Jurkat, Clone E6-1 (cell line): ENCODE measurements at regions not wholly inside any gene's neighbourhood (a gene's known extent, or its start where the extent isn't known, plus 50 kb on each side); places are given as distances from the start of the nearest gene placed in this dataset.
A peak's percentile ranks its signal among the peaks of the same experiment; 100 is the strongest.
"Not testable (repeated sequence)": the region's sequence is repeated elsewhere in the genome, so short reads cannot be mapped to it uniquely, and the experiment has no call there.

ENCODE experiments used
- DNase-seq: peaks from one replicate; pipeline ENCODE4 v3.0.0-alpha.2; 2011; ENCODE audit warnings: low read depth, low spot score
- H3K4me3 ChIP-seq: 2 replicates; pipeline ENCODE4 v1.5.1; 2011; ENCODE audit warnings: mild to moderate bottlenecking, low read length, control low read depth, moderate library complexity

DNA sequence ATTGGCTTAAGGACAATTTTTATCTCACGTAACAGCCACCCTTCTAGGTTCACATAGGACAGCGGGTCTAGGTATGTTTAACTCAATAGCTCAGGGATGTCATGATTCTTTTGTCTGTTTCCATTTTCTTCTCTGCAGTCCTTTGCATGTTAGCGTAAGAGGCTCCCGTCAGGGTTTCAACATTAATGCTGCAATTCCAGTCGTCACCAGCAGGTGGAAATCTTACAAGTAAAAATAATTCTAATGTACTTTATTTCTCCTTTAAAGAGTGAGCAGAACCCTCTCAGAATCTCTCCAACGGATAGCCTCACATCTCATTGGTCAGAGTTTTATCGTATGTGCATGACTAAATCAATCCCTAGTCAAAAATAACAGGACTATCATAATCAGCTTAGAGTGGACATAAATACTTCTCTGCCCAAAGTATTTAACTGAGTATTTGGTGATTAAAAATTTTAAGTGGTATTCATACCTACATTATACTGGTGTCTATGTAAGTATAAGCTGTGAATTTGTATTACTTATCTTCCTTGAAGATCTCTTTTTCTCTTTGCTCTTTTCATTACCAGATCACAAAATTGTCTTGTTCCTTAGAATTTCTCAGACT lies 487.2 kb upstream of the GCFC2 start:
- H3K4me3 ChIP-seq, result no peak overlapping the region

DNA sequence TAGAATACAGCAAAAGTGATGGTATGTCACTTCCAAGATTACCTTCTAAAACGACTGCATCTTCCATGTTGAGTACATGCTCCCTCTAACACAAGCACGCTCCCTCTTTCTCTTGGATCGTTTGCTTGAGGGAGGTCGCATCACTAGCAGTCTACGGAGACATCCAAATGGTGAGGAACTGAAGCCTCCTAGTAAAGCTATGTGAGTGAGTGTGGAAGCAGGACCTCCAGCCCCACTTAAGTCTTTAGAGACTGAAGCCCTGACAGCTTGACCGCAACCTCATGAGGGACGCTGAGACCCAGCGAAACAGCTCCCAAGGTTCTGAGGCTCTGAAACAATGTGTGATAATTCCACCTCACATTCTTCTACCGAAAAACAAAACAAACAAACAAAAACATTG lies 486.7 kb upstream of the GCFC2 start:
- DNase-seq, result no peak
- H3K4me3 ChIP-seq, result no peak overlapping the region

More for the DNA sequence above, 487.2 kb upstream of the GCFC2 start:
- peak; percentile 77 for DNase-seq

DNA sequence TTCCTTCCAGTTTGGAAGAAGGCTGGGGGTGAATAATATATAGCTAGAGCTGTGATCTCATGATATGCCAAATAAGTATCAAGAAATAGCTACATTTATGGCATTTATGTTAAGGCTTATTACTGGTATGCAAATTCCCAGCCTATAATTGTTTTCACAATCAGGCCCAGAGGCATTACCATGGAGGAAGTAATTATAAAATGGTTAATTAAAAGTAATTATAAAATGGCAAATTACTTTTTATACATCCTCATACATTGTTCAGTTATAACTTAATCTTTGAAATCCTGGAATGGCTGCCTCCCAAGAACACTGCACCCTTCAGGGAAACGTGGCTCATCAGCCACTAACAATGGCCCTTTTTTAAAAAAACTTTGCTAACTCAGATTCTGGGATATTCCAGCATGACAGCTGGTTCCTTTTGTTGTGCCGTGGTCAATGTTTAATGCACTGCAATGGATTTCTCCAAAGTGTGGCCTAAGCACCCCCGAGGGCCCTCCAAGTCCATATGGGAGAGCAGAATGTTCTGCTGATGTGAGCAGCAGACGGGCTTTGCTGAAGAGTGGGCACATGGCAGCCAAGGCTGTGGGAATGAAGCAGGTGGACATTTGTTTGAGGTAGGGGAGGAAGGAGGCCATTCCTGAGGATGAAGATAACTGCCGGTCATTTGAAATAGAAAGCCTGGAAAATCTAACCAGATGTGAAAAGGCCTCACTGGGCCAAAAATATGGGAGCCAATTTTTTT lies 483.5 kb upstream of the GCFC2 start:
- no peak overlapping the region for H3K4me3 ChIP-seq
- DNase-seq, result no peak

- no peak overlapping the region for H3K4me3 ChIP-seq
- DNase-seq, result no peak
Measured at GRCh38 chr2:76193089-76193488, 482.4 kb upstream of the GCFC2 start.

DNA sequence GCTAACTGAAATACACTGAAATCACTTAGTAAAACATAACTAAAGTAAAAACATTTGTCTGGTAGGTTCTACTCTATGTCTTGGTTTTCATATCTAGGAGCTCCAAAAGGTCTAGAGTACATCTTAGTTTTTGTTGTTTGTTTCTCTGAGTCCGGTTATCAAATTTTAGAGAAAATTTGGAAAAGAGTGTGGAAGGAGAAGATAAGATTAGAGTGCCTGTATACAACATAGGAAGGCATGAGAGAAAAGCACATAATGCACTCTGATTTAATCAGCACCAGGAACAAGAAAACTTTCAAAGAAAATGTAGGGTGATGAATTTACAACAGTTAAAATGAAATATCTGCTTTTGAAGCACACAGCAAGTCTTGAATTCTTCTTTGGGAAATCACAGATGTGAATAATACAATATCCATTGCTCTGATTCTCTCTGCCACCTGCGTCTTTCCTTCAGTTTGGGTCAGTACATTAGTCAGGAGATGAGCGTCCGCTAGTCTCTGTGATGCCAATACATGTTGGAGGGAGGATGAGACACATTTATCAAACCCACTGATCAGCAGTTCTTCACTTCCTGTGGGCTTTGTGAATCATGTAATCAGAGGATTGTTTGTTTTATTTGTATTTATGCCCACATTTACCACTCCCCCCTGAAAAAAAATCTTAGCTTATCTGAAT lies 477.8 kb upstream of the GCFC2 start:
- no peak for DNase-seq
- no peak overlapping the region for H3K4me3 ChIP-seq

DNA sequence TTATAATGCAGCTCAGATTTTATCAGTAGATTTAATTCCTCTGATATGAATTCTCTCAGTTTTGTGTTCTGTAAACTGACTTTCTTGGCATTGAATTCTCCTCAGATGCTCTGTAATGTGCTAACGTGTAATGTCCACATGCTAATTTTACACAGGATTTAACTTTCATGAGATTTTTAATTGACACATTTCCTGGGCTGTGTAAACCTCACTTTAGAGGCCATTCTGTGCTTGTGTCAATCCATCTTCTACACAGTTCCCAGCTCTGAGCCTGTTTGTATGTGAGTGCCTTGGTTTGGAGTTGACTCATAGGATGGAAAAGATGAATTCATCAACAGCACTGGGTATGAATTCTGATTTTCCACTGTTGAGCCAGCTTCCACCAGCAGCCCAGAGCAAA lies 476.7 kb upstream of the GCFC2 start:
- no peak overlapping the region for H3K4me3 ChIP-seq
- no peak for DNase-seq

DNA sequence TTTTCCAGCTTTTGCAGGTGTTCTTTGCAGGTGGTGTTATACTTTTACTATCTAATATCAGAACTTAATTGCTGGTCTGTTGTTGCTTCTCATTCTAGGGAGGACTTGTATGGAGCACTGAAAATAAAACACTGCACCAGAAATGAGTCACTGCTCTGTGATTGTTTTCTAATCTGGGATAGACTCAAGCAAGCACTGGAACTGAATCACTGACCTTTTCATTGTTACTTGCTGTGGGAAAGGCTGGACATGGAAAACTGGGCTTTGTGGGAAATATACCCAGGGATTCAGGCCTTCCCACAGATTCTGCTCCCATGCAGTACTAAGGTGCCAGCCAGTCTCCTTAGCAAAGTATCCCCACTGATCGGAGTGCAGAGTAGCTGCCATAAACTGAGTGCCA lies 470.0 kb upstream of the GCFC2 start:
- no peak overlapping the region for H3K4me3 ChIP-seq
- DNase-seq, result no peak

DNA sequence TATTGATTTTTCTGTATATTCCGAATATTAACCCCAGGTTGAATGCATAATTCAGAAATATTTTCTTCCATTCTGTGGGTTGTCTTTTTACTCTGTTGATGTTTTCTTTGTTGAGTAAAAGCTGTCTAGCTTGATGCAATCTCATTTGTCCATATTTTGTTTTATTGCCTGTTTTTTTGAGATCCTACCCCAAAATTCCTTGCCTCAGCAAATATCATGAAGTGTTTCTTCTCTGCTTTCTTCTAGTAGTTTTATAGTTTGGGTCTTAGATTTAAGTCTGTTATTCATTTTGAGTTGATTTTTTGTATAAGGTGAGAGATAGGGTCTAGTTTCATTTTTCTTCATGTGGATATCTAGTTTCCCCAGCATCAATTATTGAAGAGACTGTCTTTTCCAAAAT lies 467.9 kb upstream of the GCFC2 start:
- H3K4me3 ChIP-seq, result no peak overlapping the region
- no peak for DNase-seq

DNA sequence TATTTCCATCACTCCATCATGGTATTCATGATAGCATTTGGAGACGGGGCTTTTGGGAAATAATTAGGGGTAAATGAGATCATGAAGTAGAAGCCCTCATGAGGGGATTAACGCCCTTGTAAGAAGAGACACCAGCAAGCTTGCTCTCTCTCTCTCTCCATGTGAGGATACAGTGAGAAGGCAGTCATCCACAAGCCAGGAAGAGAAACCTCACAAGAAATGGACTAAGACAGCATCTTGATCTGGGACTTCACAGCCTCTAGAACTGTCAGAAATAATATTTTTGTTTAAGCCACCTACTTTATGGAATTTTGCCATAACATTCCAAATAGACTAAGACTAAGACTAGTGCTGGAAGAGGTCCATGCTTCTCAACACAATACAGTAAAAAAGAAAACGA lies 464.6 kb upstream of the GCFC2 start:
- H3K4me3 ChIP-seq, result no peak overlapping the region

GRCh38 chr2:76174505-76174904 lies 463.8 kb upstream of the GCFC2 start:
- DNase-seq, result no peak

More for the DNA sequence above, 464.6 kb upstream of the GCFC2 start:
- no peak for DNase-seq

GRCh38 chr2:76173206-76173605 lies 462.5 kb upstream of the GCFC2 start:
- not testable (repeated sequence) for DNase-seq

More at GRCh38 chr2:76174505-76174904, 463.8 kb upstream of the GCFC2 start:
- H3K4me3 ChIP-seq, result no peak overlapping the region

DNA sequence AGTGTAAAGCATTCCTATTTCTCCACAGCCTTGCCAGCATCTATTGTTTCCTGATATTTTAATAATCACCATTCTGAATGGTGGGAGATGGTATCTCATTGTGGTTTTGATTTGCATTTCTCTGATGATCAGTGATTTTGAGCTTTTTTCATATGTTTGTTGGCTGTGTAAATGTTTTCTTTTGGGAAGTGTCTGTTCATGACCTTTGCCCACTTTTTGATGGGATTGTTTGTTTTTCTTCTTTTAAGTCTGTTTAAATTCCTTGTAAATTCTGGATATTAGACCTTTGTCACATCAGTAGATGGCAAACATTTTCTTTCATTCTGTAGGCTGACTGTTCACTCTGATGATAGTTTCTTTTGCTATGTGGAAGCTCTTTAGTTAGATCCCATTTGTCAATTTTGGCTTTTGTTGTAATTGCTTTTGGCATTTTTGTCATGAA lies 461.5 kb upstream of the GCFC2 start:
- not testable (repeated sequence) for DNase-seq, H3K4me3 ChIP-seq

More at GRCh38 chr2:76173206-76173605, 462.5 kb upstream of the GCFC2 start:
- not testable (repeated sequence) for H3K4me3 ChIP-seq

DNA sequence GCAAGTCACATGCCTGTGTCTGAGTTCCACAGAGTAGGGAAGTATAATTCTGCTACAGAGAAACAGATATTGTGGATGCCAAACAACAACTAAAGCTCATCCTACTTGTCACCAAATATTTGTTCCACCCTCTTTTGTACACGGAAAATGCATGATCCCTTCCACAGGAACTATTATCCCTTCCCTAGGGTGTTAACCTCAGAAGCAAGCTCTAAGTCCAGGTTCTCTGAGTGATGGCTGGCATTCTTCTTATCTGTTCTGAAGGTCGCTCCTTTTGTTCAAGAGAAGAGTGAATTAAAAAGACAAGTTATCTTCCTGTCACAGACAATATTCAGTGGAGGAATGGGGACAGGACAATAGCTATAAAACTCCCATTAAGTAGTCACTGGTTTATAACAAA lies 460.1 kb upstream of the GCFC2 start:
- H3K4me3 ChIP-seq, result no peak overlapping the region
- no peak for DNase-seq

DNA sequence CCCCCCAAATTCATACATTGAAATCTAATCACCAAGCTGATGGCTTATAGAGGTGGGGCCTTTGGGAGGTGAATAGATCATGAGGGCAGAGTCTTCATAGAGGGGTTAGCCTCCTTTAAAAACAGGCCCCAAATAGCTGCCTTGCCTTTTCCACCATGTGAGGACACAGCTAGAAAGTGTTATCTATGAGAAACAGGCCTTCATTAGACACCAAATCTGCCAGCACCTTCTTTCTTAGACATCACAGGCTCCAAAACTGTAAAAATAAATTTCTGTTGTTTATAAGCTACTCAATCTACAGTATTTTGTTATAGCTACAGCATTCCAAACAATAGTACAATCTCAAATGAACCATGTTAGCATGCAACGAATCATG lies 459.3 kb upstream of the GCFC2 start:
- H3K4me3 ChIP-seq, result no peak overlapping the region
- no peak for DNase-seq

DNA sequence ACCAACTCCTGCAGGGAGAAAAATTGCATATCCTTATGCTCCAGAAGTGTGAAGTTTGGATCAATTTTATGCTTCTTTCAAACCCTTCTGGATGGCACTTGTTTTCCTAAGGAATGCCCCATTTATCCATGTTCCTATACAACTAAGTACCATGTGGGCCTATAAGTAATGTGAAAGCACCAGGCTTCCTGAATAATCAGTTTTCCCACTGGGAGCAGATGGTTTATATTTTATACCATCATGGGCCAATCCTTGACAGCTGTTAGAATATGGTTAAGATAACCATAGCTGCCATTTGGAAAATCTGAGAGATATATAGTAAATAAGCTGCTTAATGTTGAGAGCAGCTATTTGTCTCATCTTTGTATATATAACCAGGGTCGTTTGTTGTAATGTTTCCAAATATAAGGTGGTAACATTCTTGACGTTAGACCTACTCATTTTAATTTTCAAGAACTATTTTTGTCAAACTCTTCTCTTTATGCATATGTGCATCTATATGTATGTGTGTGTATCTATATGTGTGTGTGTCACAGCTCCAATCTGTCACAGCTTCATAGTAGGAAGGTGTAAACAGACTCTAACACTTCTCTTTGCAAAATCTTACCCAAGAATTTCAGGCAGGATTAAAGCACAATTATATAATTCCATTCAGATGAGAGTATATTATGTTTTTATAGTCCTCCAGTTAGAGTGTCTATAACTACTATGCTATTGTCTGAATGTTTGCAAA lies 458.7 kb upstream of the GCFC2 start:
- DNase-seq, result no peak
- H3K4me3 ChIP-seq, result no peak overlapping the region

GRCh38 chr2:76163860-76164259 lies 453.1 kb upstream of the GCFC2 start:
- no peak for DNase-seq

DNA sequence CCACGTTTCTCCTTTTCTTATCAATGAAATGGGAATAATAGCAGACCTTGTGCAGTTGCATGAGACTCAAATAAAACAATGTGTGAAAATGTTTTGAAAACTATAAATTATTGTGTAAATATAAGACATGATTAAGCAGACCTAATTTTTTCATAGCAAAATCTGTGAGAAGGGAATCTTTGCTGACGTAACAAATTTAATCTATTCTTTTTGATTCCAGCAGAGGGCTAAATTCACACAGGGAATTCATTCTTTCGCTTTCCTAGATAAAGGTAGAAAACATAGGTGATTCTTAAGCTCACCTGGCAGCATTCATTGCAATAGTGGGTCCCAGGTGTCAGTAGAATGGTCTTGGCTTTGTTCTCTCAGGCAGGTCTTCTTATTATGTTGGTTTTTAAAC lies 450.0 kb upstream of the GCFC2 start:
- no peak overlapping the region for H3K4me3 ChIP-seq
- DNase-seq, result no peak

More at GRCh38 chr2:76163860-76164259, 453.1 kb upstream of the GCFC2 start:
- no peak overlapping the region for H3K4me3 ChIP-seq

DNA sequence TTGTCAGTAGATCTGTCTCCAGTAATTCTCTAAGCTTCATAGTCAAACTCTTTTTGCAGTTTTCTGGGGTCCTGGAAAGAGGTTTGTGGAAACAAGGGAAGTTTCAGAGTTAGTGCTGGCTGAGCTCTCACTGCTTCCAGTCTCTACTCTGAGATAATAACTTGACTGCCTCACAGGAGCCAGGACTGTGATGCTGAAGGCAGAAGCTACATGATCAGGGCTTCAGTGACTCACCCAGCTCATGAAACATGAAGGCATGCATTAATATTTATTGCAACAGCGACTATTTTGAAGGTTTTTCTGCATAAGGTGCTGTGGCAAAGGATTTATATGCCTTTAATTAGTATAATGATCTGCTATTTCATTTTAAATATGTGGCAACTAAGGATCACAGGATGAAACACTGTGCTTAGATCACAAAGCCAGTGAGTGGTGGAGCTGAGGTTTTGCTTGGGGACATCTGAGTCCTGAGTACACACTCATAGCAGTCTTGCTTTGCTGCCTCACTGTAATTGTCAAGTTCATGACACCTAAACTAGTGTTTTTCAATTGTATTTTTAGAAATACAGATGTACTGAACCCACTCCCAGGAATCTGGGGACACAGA lies 448.4 kb upstream of the GCFC2 start:
- no peak for DNase-seq
- no peak overlapping the region for H3K4me3 ChIP-seq

DNA sequence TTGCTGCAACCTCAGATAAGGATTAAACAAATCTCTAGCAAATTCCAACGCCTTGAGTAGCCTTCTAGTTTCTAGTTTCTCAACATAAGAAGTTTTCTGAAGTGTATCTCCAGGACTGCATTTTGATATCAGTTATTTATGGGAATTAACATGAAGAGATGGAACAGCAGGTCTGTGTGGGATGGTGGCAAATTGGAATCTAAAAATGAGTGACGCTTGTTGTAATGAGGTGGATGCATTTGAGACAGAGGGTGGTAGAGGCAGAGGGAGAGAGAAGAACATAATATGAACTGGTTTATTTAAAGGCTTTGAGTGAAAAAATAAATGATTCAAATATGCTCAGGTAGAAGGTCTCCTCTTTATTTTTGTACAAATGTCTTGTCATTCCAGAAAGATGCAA lies 446.8 kb upstream of the GCFC2 start:
- DNase-seq, result no peak
- no peak overlapping the region for H3K4me3 ChIP-seq
